Hepatocyte (in vitro differentiated cells): ENCODE measurements at regions not wholly inside any gene's neighbourhood (a gene's known extent, or its start where the extent isn't known, plus 50 kb on each side); places are given as distances from the start of the nearest gene placed in this dataset.

Source experiments
- DNase-seq: peaks from one replicate; pipeline ENCODE4 v3.0.0-alpha.2; 2016; ENCODE audit warnings: low spot score
- H2AFZ ChIP-seq: fragments of 200-600 bp; sonication (generic); 2 replicates; pipeline ENCODE4 v1.6.0; 2016; ENCODE audit warnings: antibody characterized with exemption, mild to moderate bottlenecking
- H3K27ac ChIP-seq: fragments of 200-600 bp; sonication (generic); 2 replicates; pipeline ENCODE4 v1.5.1; 2016; ENCODE audit warnings: mild to moderate bottlenecking
- H3K27me3 ChIP-seq: fragments of 200-600 bp; sonication (generic); 2 replicates; pipeline ENCODE4 v1.6.1; 2016
- H3K36me3 ChIP-seq: fragments of 200-600 bp; sonication (generic); replicated peaks from 2 replicates; pipeline ENCODE4 v1.5.1; 2016; ENCODE audit warnings: low read depth; ENCODE audit not compliant: insufficient read depth
- H3K4me1 ChIP-seq: fragments of 200-600 bp; sonication (generic); 2 replicates; pipeline ENCODE4 v1.5.1; 2016; ENCODE audit warnings: mild to moderate bottlenecking, moderate library complexity; ENCODE audit not compliant: insufficient read depth
- H3K4me2 ChIP-seq: fragments of 200-600 bp; sonication (generic); 2 replicates; pipeline ENCODE4 v1.6.0; 2016
- H3K4me3 ChIP-seq: fragments of 200-600 bp; sonication (generic); 2 replicates; pipeline ENCODE4 v1.5.1; 2016; ENCODE audit warnings: mild to moderate bottlenecking
- H3K79me2 ChIP-seq: fragments of 200-600 bp; sonication (generic); 2 replicates; pipeline ENCODE4 v1.6.0; 2017; ENCODE audit warnings: mild to moderate bottlenecking
- H3K9me2 ChIP-seq: fragments of 200-600 bp; sonication (generic); replicated peaks from 2 replicates; pipeline ENCODE4 v1.6.0; 2017; ENCODE audit warnings: mild to moderate bottlenecking; ENCODE audit not compliant: insufficient read depth
- H3K9me3 ChIP-seq: fragments of 200-600 bp; sonication (generic); 2 replicates; pipeline ENCODE4 v1.5.1; 2016; ENCODE audit warnings: low read depth, mild to moderate bottlenecking
- H4K20me1 ChIP-seq: fragments of 200-600 bp; sonication (generic); 2 replicates; pipeline ENCODE4 v1.6.0; 2016; ENCODE audit warnings: mild to moderate bottlenecking; ENCODE audit not compliant: insufficient read depth, poor library complexity, severe bottlenecking
- CTCF ChIP-seq: fragments of 200-600 bp; sonication (generic); IDR thresholded peaks from 2 replicates; pipeline ENCODE4 v1.5.1; 2016; ENCODE audit warnings: antibody characterized with exemption, mild to moderate bottlenecking; ENCODE audit not compliant: poor library complexity
- EZH2 ChIP-seq: fragments of 200-600 bp; sonication (generic); IDR thresholded peaks from 2 replicates; pipeline ENCODE4 v1.6.1; 2016; ENCODE audit warnings: antibody characterized with exemption, mild to moderate bottlenecking, borderline replicate concordance
- EZH2phosphoT487 ChIP-seq: fragments of 200-600 bp; sonication (generic); IDR thresholded peaks from one replicate; pipeline ENCODE4 v1.6.1; 2018; ENCODE audit warnings: antibody characterized with exemption, mild to moderate bottlenecking, low read depth, moderate library complexity; ENCODE audit not compliant: unreplicated experiment, severe bottlenecking
- WGBS: methylation state at CpG from one replicate; pipeline ENCODE4 v1.1.6; 2016; ENCODE audit warnings: low lambda C conversion rate; ENCODE audit errors: missing lambda C conversion rate; 5-methylcytosine and 5-hydroxymethylcytosine counted together

DNA sequence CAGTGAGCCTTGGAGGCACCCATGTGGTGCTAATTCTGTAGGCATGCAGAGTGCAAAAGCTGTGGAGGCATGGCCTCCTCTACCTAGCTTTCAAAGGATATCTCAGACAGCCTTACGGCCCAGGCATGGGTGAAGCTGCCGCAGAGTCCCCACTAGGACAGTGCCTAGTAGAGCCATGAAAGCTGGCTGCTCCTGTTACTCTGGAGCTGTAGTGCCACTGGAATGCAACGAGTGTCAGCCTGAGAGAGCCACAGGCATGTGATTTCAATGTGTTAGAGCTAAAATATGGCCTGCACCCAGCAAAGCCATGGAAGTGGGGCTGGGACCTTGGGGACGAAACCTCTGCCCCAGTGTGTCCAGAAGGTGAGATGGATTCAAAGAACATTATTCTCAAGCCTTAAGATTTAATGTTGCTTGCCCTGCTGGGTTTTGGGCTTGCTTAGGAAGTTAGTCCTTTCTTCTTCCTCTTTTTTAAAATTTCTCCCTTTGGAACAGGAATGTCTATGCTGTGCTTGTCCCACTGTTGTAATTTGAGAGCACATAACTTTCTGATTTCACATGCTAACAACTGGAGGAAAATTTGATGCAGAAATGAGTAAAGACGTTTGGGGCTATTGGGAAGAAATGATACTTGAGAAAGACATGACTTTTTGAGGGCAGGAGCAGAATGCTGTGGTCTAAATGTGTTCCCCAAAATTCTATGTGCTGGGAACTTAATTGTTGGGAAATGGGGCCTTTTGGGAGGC, 298.4 kb downstream of the PSAT1 start:
- H3K4me1 ChIP-seq = no peaks in the 10 kb centered on the region
- no peaks in the 10 kb centered on the region for H3K9me3 ChIP-seq
- H4K20me1 ChIP-seq = no peaks in the 10 kb centered on the region
- no peaks in the 10 kb centered on the region for H3K27me3 ChIP-seq
- no peaks in the 10 kb centered on the region for H3K79me2 ChIP-seq
- H3K27ac ChIP-seq = no peak overlapping the region
- H3K4me3 ChIP-seq = no peak overlapping the region
- no peak overlapping the region for H3K4me2 ChIP-seq
- H3K36me3 ChIP-seq = no peaks in the 10 kb centered on the region
- WGBS = 78% methylated on average over 5 of the region's 5 CpGs
- no peaks in the 10 kb centered on the region for H3K9me2 ChIP-seq
- no peak for DNase-seq
- no peak for TF ChIP-seq EZH2phosphoT487
- TF ChIP-seq EZH2 = no peak
- no peak for TF ChIP-seq CTCF
- no peak overlapping the region for H2AFZ ChIP-seq

- H3K4me2 ChIP-seq = no peak overlapping the region
- DNase-seq = no peak
- 71% methylated on average over 3 of the region's 3 CpGs for whole genome bisulfite sequencing
- H3K9me2 ChIP-seq = no peaks in the 10 kb centered on the region
- no peaks in the 10 kb centered on the region for H3K36me3 ChIP-seq
- H2AFZ ChIP-seq = no peak overlapping the region
- no peaks in the 10 kb centered on the region for H3K4me1 ChIP-seq
- TF ChIP-seq CTCF = no peak
- no peaks in the 10 kb centered on the region for H3K79me2 ChIP-seq
- no peak overlapping the region for H3K27ac ChIP-seq
- no peaks in the 10 kb centered on the region for H3K9me3 ChIP-seq
- H3K4me3 ChIP-seq = no peak overlapping the region
- no peaks in the 10 kb centered on the region for H3K27me3 ChIP-seq
- H4K20me1 ChIP-seq = no peaks in the 10 kb centered on the region
These were observed 299.4 kb downstream of the PSAT1 start for GRCh38 chr9:78596346-78596745.

- WGBS = 92% methylated on average over 5 of the region's 5 CpGs
- Histone ChIP-seq H3K79me2 (no peaks in the 10 kb centered on the region), H3K9me2 (no peaks in the 10 kb centered on the region), H3K27me3 (no peaks in the 10 kb centered on the region), H4K20me1 (no peaks in the 10 kb centered on the region), H3K4me2 (no peak overlapping the region), H3K4me3 (no peak overlapping the region), H3K4me1 (no peaks in the 10 kb centered on the region), H3K9me3 (no peaks in the 10 kb centered on the region), H3K27ac (no peak overlapping the region), H2AFZ (no peak overlapping the region), H3K36me3 (no peaks in the 10 kb centered on the region)
- TF ChIP-seq CTCF = no peak
- TF ChIP-seq EZH2phosphoT487 = no peak
- TF ChIP-seq EZH2 = no peak
- DNase-seq = no peak
These were observed 301.2 kb downstream of the PSAT1 start for GRCh38 chr9:78598120-78598519.
